OCI-LY7 (cell line): ENCODE measurements at regions not wholly inside any gene's neighbourhood (a gene's known extent, or its start where the extent isn't known, plus 50 kb on each side); places are given as distances from the start of the nearest gene placed in this dataset.

Experiments used
- BruUV-seq: library from RNA; stranded (reverse); fragments of 400-500 nt; replicated peaks from 2 replicates; lab custom pipeline; 2021; lab: Mats Ljungman, UMichigan
- CTCF ChIA-PET: fragments of 300-600 bp; sonication (Branson Sonifier 250); formaldehyde crosslinking; loops from one replicate; lab custom pipeline; 2022; ENCODE audit warnings: antibody characterized with exemption; ENCODE audit not compliant: unreplicated experiment; lab: Charles Lee
- POLR2A ChIA-PET: fragments of 300-600 bp; sonication (Branson Sonifier 250); formaldehyde crosslinking; loops from one replicate; lab custom pipeline; 2022; ENCODE audit warnings: antibody characterized with exemption; lab: Charles Lee
- DNase-seq: peaks from one replicate; pipeline ENCODE4 v3.0.0-alpha.2; 2015; ENCODE audit warnings: low spot score
- H2AFZ ChIP-seq: fragments of 200-600 bp; sonication (generic), shearing (Covaris generic); 2 replicates; pipeline ENCODE4 v1.6.1; 2014; ENCODE audit warnings: mild to moderate bottlenecking, antibody characterized with exemption, low read length, moderate library complexity
- H3K27ac ChIP-seq: fragments of 200-600 bp; sonication (generic); 2 replicates; pipeline ENCODE4 v1.5.1; 2014; ENCODE audit warnings: mixed run types, low read depth, mild to moderate bottlenecking, moderate library complexity, low read length, inconsistent platforms; ENCODE audit not compliant: poor library complexity, severe bottlenecking
- H3K36me3 ChIP-seq: fragments of 200-600 bp; sonication (generic); 2 replicates; pipeline ENCODE4 v1.6.1; 2014; ENCODE audit warnings: mild to moderate bottlenecking, antibody characterized with exemption, low read length, moderate library complexity, mixed read lengths; ENCODE audit not compliant: insufficient read depth
- H3K4me1 ChIP-seq: fragments of 200-600 bp; sonication (generic); 2 replicates; pipeline ENCODE4 v1.5.1; 2014; ENCODE audit warnings: mild to moderate bottlenecking, low read length; ENCODE audit not compliant: insufficient read depth, poor library complexity, severe bottlenecking
- H3K4me2 ChIP-seq: fragments of 200-600 bp; sonication (generic); 2 replicates; pipeline ENCODE4 v1.6.1; 2014; ENCODE audit warnings: mild to moderate bottlenecking, low read length
- H3K4me3 ChIP-seq: fragments of 200-600 bp; sonication (generic); 2 replicates; pipeline ENCODE4 v1.5.1; 2014; ENCODE audit warnings: mild to moderate bottlenecking, low read depth, low read length; ENCODE audit not compliant: poor library complexity, severe bottlenecking
- H3K79me2 ChIP-seq: fragments of 200-600 bp; sonication (generic); 2 replicates; pipeline ENCODE4 v1.6.1; 2016; ENCODE audit warnings: low read depth, mild to moderate bottlenecking, low read length, moderate library complexity, mixed read lengths; ENCODE audit not compliant: insufficient read depth
- H3K9me2 ChIP-seq: fragments of 200-600 bp; sonication (generic); 2 replicates; pipeline ENCODE4 v1.6.1; 2016; ENCODE audit warnings: mild to moderate bottlenecking, low read length, mixed read lengths; ENCODE audit not compliant: insufficient read depth
- H3K9me3 ChIP-seq: fragments of 200-600 bp; sonication (generic); 2 replicates; pipeline ENCODE4 v1.6.1; 2014; ENCODE audit warnings: mild to moderate bottlenecking, mixed run types, low read length, mixed read lengths
- H4K20me1 ChIP-seq: fragments of 200-600 bp; sonication (generic); 2 replicates; pipeline ENCODE4 v1.6.1; 2014; ENCODE audit warnings: mild to moderate bottlenecking, antibody characterized with exemption, low read length, moderate library complexity, mixed read lengths; ENCODE audit not compliant: insufficient read depth
- CTCF ChIP-seq: fragments of 200-600 bp; sonication (generic); conservative IDR thresholded peaks from 2 replicates; pipeline ENCODE4 v1.5.1; 2014; ENCODE audit warnings: mild to moderate bottlenecking, antibody characterized with exemption, low read length, moderate library complexity, mixed read lengths
- EZH2phosphoT487 ChIP-seq: fragments of 200-600 bp; sonication (generic); IDR thresholded peaks from 2 replicates; pipeline ENCODE4 v1.6.1; 2018; ENCODE audit warnings: low read depth, borderline replicate concordance, mild to moderate bottlenecking, mixed run types, antibody characterized with exemption, low read length, moderate library complexity, mixed read lengths
- intact Hi-C: fragments of 100-400 bp; cut with micrococcal nuclease; formaldehyde crosslinking; loops from one replicate; pipeline ENCODE4 v1.10.0; 2022; ENCODE audit not compliant: unreplicated experiment

- Histone ChIP-seq H4K20me1 (no peaks in the 10 kb centered on the region), H3K9me3 (no peaks in the 10 kb centered on the region), H3K79me2 (no peaks in the 10 kb centered on the region), H3K9me2 (no peaks in the 10 kb centered on the region), H3K4me3 (no peak overlapping the region), H3K27ac (no peak overlapping the region), H3K4me1 (no peaks in the 10 kb centered on the region), H3K4me2 (no peak overlapping the region), H2AFZ (no peak overlapping the region), H3K36me3 (no peaks in the 10 kb centered on the region)
- BruUV-seq: no TSS peak
- CTCF ChIA-PET: no interaction called here
- no peak for TF ChIP-seq CTCF
- TF ChIP-seq EZH2phosphoT487: no peak
- DNase-seq: no peak
- intact Hi-C loops: no loop called here
- POLR2A ChIA-PET: interaction anchor here (0.6 kb wide), 1 partner anchor 61 kb away, joined by 4 read pairs; no protein-coding TSS in a partner anchor
Observed at GRCh38 chr4:159765382-159765781, 662.5 kb downstream of the RAPGEF2 start.

DNA sequence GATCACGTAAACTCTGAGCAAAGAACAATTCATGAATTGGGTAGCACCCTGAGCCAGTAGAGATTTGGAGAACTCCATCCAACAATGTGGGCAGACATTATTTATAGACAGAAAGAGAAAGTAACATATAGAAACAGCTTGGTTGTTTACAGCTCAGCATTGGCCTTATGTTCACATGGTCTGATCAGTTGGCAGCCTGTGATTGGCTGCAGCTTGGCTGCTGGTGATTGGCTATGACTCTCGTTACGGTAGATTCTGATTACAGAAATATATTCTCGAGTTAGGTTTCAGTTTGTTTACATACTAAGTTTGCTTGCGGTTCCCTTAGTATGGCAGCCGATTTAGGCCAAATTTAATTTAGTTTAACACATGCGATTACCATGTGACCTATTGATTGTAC, 663.4 kb downstream of the RAPGEF2 start:
- ChIA-PET POLR2A (interaction anchor here (0.5 to 0.6 kb wide), 2 partner anchors 62 to 74 kb away, joined by 4 to 6 read pairs; no protein-coding TSS in a partner anchor), CTCF (no interaction called here)
- Histone ChIP-seq H3K79me2 (no peaks in the 10 kb centered on the region), H3K27ac (no peak overlapping the region), H3K36me3 (no peaks in the 10 kb centered on the region), H3K4me1 (no peaks in the 10 kb centered on the region), H3K4me3 (no peak overlapping the region), H3K9me3 (no peaks in the 10 kb centered on the region), H3K9me2 (no peaks in the 10 kb centered on the region), H3K4me2 (no peak overlapping the region), H4K20me1 (no peaks in the 10 kb centered on the region), H2AFZ (no peak overlapping the region)
- no peak for DNase-seq
- BruUV-seq: no TSS peak
- intact Hi-C loops: no loop called here
- no peak for TF ChIP-seq CTCF
- TF ChIP-seq EZH2phosphoT487: no peak

DNA sequence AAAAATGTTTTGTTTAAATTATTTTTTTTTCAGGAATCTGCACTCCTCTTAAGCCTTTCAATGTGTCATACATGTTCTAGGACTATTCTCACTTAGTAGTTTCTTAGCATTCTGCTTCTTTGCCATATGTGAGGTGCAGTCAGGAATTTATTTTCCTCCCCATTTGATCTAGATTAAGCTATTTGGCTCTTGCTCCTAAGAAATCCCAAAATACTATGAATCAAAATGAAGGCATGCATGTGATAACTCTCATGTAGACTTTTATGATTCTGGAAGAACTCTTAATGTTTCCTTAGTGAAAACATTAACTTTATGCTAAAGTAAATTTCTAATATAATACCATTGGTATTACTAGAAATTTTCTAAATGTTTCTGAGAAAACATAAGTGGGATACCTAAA, 664.5 kb downstream of the RAPGEF2 start:
- Histone ChIP-seq H3K4me1 (no peaks in the 10 kb centered on the region), H3K4me3 (no peak overlapping the region), H4K20me1 (no peaks in the 10 kb centered on the region), H3K79me2 (no peaks in the 10 kb centered on the region), H2AFZ (no peak overlapping the region), H3K27ac (no peak overlapping the region), H3K9me2 (no peaks in the 10 kb centered on the region), H3K4me2 (no peak overlapping the region), H3K36me3 (no peaks in the 10 kb centered on the region), H3K9me3 (no peaks in the 10 kb centered on the region)
- ChIA-PET POLR2A (no interaction called here), CTCF (no interaction called here)
- intact Hi-C loops: no loop called here
- no TSS peak for BruUV-seq
- no peak for TF ChIP-seq CTCF
- no peak for DNase-seq
